Epithelial cell of esophagus (primary cell): ENCODE measurements at regions not wholly inside any gene's neighbourhood (a gene's known extent, or its start where the extent isn't known, plus 50 kb on each side); places are given as distances from the start of the nearest gene placed in this dataset.

Experiments used
- DNase-seq: peaks from one replicate; pipeline ENCODE4 v3.0.0; 2010; ENCODE audit warnings: low read depth
- H3K4me3 ChIP-seq: 2 replicates; pipeline ENCODE4 v1.5.1; 2011; ENCODE audit warnings: mild to moderate bottlenecking, low read length, control low read depth
- TF ChIP-seq, protein P1 (sequence below): IDR thresholded peaks from 2 replicates; pipeline ENCODE4 v1.5.1; 2011; ENCODE audit warnings: low read depth, mild to moderate bottlenecking, low read length, control low read depth, inconsistent platforms; ENCODE audit not compliant: insufficient read depth; ENCODE audit errors: missing control alignments

DNA sequence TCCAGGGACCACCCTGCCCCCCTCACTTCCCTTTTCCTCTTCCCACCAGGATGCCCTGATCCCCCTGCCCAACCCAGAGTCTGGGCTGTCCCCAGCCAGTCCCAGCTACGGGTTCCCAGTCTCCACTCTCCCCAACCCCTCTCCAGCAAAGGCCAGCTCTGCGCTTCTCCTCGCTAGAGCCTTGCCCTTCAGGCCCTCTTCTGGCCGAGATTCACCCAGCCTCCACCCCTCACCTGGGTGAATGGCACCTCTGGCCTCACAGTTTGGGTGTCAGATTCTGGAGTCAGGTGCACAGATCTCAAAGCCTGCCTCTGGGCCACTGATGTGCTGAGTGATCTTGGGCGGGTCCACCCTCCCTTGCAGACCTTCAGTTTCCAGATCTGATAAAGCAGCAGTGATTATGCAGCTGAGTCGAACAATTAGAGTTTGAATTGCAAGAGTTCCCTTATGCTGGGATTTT lies 185.6 kb upstream of the TNRC6C start:
- no peak for DNase-seq
- TF ChIP-seq, protein P1, sequence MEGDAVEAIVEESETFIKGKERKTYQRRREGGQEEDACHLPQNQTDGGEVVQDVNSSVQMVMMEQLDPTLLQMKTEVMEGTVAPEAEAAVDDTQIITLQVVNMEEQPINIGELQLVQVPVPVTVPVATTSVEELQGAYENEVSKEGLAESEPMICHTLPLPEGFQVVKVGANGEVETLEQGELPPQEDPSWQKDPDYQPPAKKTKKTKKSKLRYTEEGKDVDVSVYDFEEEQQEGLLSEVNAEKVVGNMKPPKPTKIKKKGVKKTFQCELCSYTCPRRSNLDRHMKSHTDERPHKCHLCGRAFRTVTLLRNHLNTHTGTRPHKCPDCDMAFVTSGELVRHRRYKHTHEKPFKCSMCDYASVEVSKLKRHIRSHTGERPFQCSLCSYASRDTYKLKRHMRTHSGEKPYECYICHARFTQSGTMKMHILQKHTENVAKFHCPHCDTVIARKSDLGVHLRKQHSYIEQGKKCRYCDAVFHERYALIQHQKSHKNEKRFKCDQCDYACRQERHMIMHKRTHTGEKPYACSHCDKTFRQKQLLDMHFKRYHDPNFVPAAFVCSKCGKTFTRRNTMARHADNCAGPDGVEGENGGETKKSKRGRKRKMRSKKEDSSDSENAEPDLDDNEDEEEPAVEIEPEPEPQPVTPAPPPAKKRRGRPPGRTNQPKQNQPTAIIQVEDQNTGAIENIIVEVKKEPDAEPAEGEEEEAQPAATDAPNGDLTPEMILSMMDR = no peak
- H3K4me3 ChIP-seq = no peak overlapping the region

DNA sequence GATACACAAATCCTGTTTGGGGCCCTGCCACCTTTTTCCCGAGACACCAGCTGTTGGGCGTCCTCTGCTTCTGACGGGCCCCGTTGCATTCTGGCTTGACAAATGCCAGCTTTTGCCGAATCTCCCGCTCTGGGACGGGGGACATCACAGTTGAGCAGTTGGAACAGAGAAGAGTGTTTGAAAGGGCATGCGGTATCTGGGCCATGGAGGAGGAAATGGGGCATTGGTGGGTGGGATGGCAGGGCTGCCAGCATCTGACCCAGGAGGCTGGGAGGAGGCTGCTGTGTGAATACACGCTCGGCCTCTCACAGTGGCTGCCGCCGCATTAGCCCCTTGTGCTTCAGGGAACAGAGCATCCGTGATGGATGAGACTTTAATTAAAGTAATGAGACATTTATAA lies 184.3 kb upstream of the TNRC6C start:
- no peak overlapping the region for H3K4me3 ChIP-seq
- TF ChIP-seq, protein P1 = no peak
- no peak for DNase-seq

DNA sequence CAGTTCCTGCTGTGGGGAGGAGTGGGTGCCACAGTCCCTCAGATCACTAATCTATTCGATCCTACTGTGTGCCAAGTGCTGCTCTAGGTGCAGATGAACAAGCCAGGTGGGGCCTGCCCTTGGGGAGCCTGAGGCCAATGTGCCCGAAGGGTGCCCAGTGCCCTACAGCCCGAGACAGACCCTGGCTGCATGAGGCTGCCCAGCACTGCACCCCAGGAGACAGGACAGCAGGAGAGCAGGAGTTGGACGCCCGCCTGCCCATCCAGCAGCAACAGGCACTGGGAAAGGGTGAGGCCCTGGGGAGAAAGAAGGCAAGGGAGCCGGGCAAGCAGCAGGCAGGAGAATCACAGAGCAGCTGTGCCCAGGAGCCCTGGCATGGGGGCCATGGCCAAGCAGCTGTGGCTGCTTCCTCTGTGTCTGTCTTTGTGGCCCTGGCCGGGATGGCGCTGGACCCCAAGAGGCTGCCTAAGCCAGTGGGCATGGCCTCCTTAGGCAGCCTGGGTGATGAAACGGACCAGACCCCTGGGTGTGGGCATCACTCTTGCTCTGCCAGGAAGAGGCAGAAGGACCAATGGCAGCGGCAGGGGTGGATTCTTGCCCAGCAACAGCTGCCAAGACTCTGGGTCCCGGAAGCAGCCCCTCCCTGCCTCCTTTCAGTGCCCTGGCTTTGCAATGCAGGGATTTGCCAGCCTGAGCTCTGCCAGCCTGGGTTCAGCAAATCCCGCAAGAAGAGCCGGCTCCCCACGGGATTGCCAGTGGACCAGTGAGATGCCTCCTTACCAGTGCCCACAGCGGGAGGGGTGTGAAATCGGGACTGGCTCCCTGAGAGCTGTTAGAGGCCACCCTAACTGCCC lies 179.6 kb upstream of the TNRC6C start:
- DNase-seq = peak; percentile 5
- TF ChIP-seq, protein P1 = no peak
- no peak overlapping the region for H3K4me3 ChIP-seq

DNA sequence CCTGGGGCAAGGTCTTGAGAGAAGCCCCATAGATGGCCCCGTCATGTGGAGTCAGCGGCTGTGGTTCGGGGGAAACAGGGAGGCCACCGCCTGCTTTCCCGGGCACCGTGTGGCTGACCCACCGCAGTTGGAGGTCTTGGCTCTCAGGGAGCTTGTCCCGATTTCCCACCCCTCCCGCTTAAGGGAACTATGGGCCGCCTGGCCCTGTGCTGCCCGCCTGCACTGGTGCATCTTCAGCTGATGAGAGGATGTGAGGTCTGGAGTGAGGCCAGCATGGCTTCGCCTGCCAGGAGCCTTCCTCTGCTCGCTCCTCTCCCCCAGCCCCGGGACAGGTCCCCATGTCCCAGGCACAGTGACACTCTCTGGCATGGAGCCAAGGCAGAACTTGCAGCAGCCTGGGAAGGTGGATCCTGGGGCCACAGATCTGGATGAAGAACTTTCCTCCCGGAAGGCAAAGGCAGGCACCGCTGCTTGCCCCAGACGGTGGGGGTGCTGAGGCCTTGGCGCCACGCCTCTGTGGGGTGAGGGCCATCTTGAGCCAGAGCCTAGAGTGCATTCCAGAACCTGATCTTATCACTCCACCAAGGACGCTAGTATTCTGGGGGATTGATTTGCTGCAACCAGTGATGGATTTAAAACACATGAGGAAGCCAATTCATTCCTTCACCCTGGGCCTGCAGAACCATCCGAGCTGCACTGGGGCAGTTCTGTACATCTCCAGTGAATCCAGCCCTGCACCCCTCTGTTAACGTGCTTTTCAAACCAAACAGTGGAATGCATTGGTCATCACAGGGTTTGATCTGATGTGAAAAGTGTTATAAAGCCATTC lies 178.6 kb upstream of the TNRC6C start:
- TF ChIP-seq, protein P1 = no peak
- DNase-seq = no peak
- no peak overlapping the region for H3K4me3 ChIP-seq

DNA sequence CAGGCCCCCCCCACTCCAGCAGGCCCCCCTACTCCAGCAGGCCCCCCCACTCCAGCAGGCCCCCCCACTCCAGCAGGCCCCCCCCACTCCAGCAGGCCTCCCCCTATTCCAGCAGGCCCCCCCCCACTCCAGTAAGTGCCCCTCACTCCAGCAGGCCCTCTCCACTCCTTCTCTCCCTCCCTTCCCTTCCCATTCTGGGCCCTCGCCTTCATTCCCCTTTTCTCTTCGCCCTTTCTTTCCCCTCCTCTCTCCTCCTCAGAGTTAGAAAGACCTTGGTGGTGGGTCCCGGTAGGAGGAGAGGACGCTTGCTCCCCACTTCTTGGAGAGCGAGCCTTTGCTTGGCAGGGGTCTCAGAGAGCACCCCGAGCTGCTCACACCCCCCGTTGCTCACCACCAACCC lies 177.0 kb upstream of the TNRC6C start:
- H3K4me3 ChIP-seq = no peak overlapping the region
- DNase-seq = no peak
- TF ChIP-seq, protein P1 = no peak

DNA sequence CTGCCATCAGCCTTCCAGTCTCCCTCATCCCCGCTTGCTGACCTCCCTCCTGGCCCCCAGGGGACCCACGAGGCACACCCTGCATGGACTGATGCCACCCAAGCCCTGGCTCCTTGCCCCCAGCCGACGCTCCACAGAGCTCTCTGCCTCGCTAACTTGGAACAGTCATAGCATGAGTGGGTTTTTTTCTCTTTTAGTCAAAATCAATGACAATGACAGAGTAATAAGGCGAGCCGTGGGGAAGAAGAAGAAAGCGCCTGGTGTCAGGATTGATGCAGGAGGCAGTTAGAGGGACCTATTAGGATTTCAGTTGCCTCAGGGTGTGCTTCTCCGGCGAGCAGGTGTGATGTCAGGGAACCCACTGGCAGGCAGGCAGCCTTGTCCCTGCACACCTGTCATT lies 176.3 kb upstream of the TNRC6C start:
- TF ChIP-seq, protein P1 = no peak
- no peak overlapping the region for H3K4me3 ChIP-seq
- no peak for DNase-seq
